ENCODE measurements at regions not wholly inside any gene's neighbourhood (a gene's known extent, or its start where the extent isn't known, plus 50 kb on each side); places are given as distances from the start of the nearest gene placed in this dataset.

DNA sequence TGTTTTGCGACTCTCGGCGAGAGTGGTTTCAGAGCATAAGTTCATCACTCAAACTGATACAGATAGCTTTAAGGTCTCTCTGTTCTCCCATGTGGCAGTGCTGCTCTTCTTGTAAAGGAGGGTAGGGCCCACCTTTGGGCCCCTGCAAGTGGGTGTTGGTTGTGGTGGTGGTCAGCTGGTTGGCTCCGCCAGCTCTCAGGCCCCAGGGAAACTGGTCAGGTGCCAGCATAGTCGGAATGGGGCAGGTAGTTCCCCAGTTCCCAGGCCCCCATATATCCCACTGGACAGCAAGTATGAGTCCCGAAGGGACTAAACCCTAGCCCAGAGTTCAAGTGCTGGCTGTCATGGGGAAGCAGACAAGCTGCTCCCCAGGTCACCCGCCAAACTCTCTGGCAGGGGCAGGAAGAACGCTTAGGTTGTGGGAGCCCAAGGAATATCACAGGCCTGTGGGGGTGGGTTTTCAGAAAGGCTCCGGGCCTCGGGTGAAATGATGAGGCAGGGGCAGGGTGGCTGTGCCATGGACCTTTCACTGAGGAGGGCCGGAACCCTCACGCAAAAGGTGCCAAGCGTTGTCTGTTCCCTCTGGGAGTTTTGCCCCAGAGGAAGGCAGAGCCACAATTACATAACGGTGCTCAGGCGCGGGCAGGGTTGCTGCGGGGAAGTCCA lies 185.1 kb downstream of the EFHB start:
- Mint-ChIP-seq H3K36me3 (peaks cover 2% of the 10 kb centered on the region), H3K27me3 (no peaks in the 10 kb centered on the region), H3K4me1 (no peaks in the 10 kb centered on the region)

DNA sequence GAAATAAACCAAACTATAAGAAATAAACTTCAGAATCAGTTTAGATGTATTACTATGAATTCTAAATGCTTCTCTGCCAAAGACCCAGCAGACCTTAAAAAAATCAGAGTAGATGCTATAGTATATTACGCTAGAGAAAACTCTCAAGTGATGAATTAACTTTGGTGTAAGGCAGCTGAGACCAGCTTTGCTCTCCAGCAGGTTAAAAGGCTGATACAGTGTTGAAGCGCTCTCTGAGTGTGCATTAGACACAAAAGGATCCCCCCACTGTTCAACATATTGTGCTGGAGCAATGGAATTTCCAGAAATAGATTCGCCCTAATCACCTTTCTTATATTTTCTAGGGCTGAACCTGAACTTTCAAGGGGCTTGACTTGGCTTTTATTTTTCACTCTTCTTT lies 190.0 kb downstream of the EFHB start:
- Mint-ChIP-seq H3K4me3 (no peak overlapping the region), H3K9me3 (peaks cover 0 to 1% (median 0%) of the 10 kb centered on the region in 3 donors), H3K27ac (peak overlapping the region in 1 of 3 donors; percentile 75), H3K36me3 (no peaks in the 10 kb centered on the region), H3K4me1 (no peaks in the 10 kb centered on the region), H3K27me3 (no peaks in the 10 kb centered on the region)

More for the DNA sequence above, 185.1 kb downstream of the EFHB start:
- Mint-ChIP-seq H3K4me3 (no peak overlapping the region), H3K9me3 (peaks cover 0 to 6% (median 1%) of the 10 kb centered on the region in 3 donors), H3K27ac (no peak overlapping the region)

DNA sequence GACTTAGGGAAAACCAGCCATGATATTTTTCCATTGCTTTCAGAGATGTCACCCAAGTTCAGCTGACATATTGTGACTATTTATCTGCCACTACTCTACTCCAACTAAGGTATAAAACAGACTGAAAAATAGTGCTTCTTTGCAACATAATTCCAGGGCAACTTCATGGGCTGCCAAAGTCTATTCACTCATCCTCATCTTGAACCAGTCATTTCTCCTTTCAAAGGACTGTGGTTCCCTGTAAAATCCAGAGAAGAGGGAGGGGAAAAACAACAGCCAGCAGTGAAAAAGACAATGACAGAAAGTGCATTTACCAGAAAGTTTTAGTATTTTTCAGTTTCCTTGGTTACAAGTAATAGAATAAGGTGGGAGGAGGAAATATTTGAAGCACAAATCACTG lies 191.1 kb downstream of the EFHB start:
- Mint-ChIP-seq H3K4me3 (no peak overlapping the region), H3K9me3 (peaks cover 0 to 1% (median 0%) of the 10 kb centered on the region in 3 donors), H3K36me3 (no peaks in the 10 kb centered on the region), H3K27ac (no peak overlapping the region), H3K4me1 (no peaks in the 10 kb centered on the region), H3K27me3 (no peaks in the 10 kb centered on the region)

DNA sequence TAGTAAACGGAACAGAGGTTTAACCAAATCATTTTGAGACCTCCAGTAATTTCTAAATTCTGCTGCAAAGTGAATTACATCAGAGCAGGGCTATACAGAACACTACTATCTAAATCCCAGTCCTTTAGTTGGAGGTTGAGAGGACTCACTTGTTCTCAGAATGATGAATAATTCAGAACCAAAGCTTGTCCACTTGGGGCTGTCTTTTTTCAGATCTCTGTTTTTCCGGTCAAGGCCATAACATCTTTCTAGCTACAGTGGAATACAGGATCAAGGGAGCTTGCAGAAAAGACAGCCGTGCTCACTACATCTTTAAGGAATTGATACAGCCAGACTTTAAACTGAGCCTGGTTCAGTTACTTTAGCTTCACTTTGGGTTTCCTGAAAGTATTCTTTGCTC lies 194.5 kb downstream of the EFHB start:
- no peak overlapping the region for H3K27ac Mint-ChIP-seq
- H3K9me3 Mint-ChIP-seq: no peaks in the 10 kb centered on the region
- H3K27me3 Mint-ChIP-seq: no peaks in the 10 kb centered on the region
- no peaks in the 10 kb centered on the region for H3K36me3 Mint-ChIP-seq
- no peaks in the 10 kb centered on the region for H3K4me1 Mint-ChIP-seq
- H3K4me3 Mint-ChIP-seq: no peak overlapping the region

DNA sequence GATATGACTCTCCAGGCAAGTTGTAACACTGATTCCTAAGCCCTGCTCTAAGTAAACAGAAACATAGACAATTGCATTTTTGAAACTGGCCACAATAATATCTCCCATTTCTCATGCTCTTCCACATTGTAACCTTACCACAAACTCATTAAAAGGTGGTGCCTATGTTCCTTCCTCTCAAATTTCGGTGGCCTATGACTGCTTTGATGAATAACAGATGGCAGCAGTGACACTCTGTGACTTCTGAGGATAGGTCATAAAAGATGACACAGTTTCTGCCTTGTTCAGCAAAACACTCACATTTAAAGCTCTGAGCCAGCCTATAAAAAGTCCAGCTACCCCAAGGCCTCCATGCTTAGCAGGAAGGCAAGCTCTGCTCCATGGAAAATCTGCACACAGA lies 195.2 kb downstream of the EFHB start:
- Mint-ChIP-seq H3K27ac (no peak overlapping the region), H3K27me3 (no peaks in the 10 kb centered on the region), H3K4me1 (no peaks in the 10 kb centered on the region), H3K4me3 (no peak overlapping the region), H3K9me3 (no peaks in the 10 kb centered on the region), H3K36me3 (no peaks in the 10 kb centered on the region)

DNA sequence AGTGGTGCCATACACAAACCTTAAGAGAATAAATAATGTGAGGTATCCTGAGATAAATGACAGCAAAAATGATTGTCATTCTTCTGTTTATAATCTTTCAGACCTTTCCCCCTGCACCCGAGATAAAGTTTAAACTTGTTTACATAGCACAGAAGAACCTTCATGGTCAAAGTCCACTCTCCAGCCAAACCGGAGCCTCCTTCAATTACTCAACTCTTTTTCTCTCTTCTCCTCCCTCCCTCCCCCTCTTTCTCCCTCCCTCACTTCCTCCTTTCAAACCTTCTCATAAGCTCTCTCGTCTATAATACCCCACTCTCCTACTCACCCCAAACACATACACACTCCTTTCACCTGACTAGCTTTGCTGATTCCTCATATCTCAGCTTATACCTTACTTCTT lies 198.9 kb downstream of the EFHB start:
- Mint-ChIP-seq H3K9me3 (peaks cover 0 to 2% (median 0%) of the 10 kb centered on the region in 3 donors), H3K27ac (no peak overlapping the region), H3K27me3 (no peaks in the 10 kb centered on the region), H3K4me3 (no peak overlapping the region), H3K36me3 (no peaks in the 10 kb centered on the region), H3K4me1 (no peaks in the 10 kb centered on the region)

DNA sequence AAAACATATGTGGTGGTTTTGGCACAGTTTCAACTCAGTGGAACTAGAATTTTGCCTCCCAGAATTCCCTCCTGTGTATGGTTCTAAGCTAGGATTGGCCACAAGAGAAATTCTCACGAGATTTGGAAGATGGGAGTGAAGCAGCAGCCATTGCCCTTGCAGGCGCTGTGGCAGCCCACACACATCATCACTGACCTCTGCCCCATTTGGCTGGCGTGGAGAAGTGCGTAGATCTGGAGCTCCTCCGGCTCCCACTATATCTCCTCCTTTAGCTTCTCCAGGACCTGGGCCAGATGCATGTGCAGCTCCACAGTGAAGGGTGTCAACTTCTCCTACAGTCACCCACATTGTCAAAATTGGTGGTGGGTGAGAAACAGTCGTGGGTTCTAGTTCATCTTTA lies 199.6 kb downstream of the EFHB start:
- Mint-ChIP-seq H3K9me3 (peaks cover 0 to 4% (median 0%) of the 10 kb centered on the region in 3 donors), H3K36me3 (no peaks in the 10 kb centered on the region), H3K27me3 (no peaks in the 10 kb centered on the region), H3K27ac (no peak overlapping the region), H3K4me3 (no peak overlapping the region), H3K4me1 (no peaks in the 10 kb centered on the region)

DNA sequence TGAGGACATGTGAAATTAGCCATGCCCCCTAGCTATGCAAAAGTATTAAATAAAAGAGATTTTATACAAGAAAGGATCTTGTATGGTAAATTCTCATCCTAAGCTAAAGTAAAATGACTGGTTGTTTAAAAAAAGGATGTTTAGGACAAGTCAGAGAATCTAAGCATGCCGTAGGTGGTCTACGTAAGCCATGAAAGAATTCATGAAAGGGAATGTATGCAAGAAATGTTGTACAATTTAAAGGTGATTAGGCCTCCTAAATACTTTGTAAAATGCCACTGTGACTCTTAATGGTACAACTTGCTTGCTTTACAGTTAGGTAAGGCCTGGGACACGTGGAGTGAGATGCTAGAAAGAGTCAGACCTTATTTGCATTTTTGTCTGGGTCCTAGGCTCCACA lies 209.0 kb downstream of the EFHB start:
- Mint-ChIP-seq H3K9me3 (peaks cover 0 to 7% (median 0%) of the 10 kb centered on the region in 3 donors), H3K4me3 (no peak overlapping the region), H3K4me1 (no peaks in the 10 kb centered on the region), H3K36me3 (peaks cover 2% of the 10 kb centered on the region), H3K27me3 (no peaks in the 10 kb centered on the region), H3K27ac (no peak overlapping the region)

DNA sequence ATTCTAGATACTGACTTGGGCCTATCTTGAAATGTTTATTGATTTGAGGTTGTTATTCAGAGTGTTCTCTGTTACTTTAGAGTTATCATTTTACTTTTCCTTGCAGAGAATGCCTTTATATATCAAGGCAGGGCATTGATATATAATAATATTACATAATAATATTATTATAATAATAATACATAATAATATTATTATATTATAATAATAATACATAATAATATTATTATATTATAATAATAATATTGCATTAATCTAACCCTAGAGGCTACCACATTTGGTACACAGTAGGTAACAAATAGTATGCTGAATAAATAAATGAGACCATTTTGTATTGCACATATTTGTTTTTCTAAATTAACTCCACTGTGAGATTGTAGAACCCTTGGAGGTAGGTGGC lies 216.3 kb downstream of the EFHB start:
- Mint-ChIP-seq H3K9me3 (peaks cover 0 to 2% (median 0%) of the 10 kb centered on the region in 3 donors), H3K4me1 (no peaks in the 10 kb centered on the region), H3K4me3 (no peak overlapping the region), H3K36me3 (peaks cover 4% of the 10 kb centered on the region), H3K27ac (no peak overlapping the region), H3K27me3 (no peaks in the 10 kb centered on the region)

DNA sequence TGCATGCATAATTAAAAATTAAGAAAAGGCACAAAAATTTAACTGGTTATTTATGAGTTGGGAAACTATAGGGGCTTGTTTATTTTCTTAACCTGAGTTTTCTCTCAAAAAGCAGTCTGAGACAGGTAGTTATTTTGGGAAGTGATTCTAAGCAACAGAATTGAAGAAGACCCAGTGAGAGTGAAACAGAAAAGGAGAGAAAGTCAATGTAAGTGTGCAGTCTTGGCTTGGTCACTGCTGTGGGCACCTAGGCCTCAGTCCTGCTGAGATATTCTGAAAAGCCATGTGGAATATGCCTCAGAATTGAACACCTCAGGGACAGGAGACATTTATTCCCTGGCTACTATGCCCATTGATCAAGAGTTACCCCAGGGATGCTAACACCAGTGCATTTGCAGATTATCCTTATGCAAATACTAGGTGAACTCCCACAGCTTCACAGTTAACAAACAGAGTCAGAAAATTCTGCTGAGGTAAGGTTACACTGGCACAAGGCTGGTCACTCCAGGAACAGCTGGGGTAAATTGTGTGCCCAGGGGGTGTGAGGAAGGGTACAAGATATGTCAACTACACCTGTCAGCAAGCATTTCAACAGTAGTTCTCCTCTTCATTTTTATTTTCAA lies 222.7 kb downstream of the EFHB start:
- Mint-ChIP-seq H3K27ac (no peak overlapping the region), H3K27me3 (no peaks in the 10 kb centered on the region), H3K36me3 (no peaks in the 10 kb centered on the region), H3K4me1 (peaks cover 0 to 6% (median 5%) of the 10 kb centered on the region in 3 donors), H3K4me3 (no peak overlapping the region), H3K9me3 (no peaks in the 10 kb centered on the region)

DNA sequence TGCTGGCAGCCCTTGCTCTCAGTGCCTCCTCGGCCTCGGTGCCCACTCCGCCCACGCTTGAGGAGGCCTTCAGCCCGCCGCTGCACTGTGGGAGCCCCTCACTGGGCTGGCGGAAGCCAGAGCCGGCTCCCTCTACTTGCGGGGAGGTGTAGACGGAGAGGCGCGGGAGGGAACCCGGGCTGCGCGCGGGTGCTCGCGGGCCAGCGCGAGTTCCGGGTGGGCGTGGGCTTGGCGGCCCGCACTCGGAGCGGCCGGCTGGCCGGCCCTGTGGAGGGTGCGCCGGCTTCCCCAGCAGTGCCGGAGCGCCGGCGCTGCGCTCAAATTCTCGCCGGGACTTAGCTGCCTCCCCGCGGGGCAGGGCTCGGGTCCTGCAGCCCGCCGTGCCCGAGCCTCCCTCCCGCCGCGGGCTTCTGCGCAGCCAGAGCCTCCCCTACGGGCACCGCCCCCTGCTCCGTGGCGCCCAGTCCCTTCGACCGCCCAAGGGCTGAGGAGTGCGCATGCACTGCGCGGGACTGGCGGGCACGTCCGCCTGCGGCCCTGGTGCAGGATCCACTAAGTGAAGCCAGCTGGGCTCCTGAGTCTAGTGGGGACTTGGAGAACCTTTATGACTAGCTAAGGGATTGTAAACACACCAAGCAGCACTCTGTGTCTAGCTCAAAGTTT lies 231.5 kb downstream of the EFHB start:
- H3K27me3 Mint-ChIP-seq: no peaks in the 10 kb centered on the region

DNA sequence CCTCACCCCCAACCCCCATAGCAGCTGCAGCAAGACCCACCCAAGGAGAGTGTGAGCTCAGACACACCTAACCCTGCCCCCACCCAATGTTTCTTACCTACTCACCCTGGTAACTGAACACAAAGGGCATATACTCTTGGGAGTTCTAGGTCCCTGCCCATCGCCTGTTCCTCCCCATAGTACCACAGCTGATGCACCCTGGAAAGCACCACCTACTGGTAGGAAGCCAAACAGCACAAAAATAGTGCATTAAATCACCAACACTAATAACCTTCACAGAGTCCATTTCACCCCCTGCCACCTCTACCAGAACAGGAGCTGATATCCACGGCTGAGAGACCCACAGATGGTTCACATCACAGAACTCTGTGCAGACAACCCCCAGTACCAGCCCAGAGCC lies 245.2 kb downstream of the EFHB start:
- Mint-ChIP-seq H3K27ac (no peak overlapping the region), H3K4me1 (no peaks in the 10 kb centered on the region), H3K4me3 (no peak overlapping the region), H3K9me3 (peaks cover 2 to 23% (median 13%) of the 10 kb centered on the region in 3 donors), H3K36me3 (no peaks in the 10 kb centered on the region), H3K27me3 (no peaks in the 10 kb centered on the region)

More for the DNA sequence above, 231.5 kb downstream of the EFHB start:
- H3K36me3 Mint-ChIP-seq: no peaks in the 10 kb centered on the region
- peak overlapping the region in 1 of 4 donors; percentile 75 for H3K4me3 Mint-ChIP-seq
- no peaks in the 10 kb centered on the region for H3K9me3 Mint-ChIP-seq
- H3K4me1 Mint-ChIP-seq: peaks cover 0 to 6% (median 4%) of the 10 kb centered on the region in 3 donors
- peak overlapping the region in 1 of 3 donors; percentile 18 for H3K27ac Mint-ChIP-seq

DNA sequence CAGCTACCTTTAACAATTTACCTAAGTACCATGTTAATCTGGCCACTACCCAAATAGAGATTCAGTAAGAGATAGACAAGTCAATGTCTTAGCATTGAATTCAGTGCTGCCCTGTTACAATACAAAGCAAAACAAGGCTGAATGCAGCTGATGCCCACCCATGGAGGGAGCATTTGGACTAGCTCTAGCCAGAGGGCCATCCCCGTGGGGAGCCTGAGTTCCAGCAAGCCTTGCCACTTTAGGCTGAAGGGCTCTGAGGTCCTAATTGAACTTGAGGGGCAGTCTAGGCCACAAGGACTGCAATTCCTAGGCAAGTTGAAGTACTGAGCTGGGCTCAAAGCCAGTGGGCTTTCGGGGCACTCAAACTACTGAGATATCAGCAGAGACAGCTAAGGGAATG lies 265.9 kb downstream of the EFHB start:
- Mint-ChIP-seq H3K4me3 (no peak overlapping the region), H3K27me3 (no peaks in the 10 kb centered on the region), H3K9me3 (no peaks in the 10 kb centered on the region), H3K36me3 (peaks cover 2% of the 10 kb centered on the region), H3K27ac (no peak overlapping the region), H3K4me1 (no peaks in the 10 kb centered on the region)

DNA sequence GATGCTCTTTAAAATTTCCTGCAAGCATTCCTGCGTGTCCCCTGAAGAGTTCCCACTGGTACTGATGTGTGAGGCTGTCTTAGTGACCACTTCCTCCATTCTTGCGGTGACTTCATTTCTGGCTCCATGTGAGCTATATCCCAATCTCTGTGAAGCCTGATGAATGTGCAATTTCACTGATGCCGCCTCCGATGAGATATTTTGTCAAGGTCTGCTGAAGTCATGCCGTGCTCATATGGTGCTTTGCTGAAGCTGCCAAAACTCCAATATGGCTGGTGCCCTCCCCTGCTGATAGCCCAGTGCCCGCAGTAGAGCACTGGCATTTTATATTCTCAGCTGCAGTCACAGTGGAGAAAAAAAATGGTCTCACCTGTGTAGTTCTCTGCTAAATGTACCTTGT lies 271.5 kb downstream of the EFHB start:
- Mint-ChIP-seq H3K27me3 (no peaks in the 10 kb centered on the region), H3K27ac (peak overlapping the region in 1 of 3 donors; percentile 57), H3K9me3 (peaks cover 0 to 6% (median 0%) of the 10 kb centered on the region in 3 donors), H3K4me1 (peaks cover 0 to 4% (median 0%) of the 10 kb centered on the region in 3 donors), H3K36me3 (peaks cover 5% of the 10 kb centered on the region), H3K4me3 (no peak overlapping the region)

DNA sequence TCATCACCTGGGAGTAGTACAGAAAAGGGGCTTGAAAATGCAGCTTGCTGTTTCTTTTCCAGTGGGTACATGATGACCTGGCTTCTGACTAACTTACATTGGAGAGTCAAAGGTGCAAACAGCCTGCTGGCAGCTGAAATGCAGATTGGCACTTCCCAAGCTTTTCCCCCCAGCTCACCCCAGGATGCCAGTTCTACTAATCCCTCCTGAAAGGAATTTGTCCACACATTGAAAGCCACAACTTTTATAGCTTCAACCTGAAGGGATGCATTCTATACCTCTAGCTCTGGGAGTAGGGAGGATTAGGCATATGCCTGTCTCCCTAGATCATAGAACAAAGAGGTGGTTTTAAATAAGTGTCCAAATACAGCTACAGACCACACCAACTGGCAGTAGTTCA lies 281.7 kb downstream of the EFHB start:
- peaks cover 0 to 3% (median 0%) of the 10 kb centered on the region in 3 donors for H3K4me1 Mint-ChIP-seq
- H3K36me3 Mint-ChIP-seq: no peaks in the 10 kb centered on the region
- H3K9me3 Mint-ChIP-seq: peaks cover 8 to 15% (median 15%) of the 10 kb centered on the region in 3 donors
- H3K4me3 Mint-ChIP-seq: no peak overlapping the region
- no peak overlapping the region for H3K27ac Mint-ChIP-seq
- no peaks in the 10 kb centered on the region for H3K27me3 Mint-ChIP-seq

All from IgD-negative memory B cell (primary cell).